ENCODE measurements at regions not wholly inside any gene's neighbourhood (a gene's known extent, or its start where the extent isn't known, plus 50 kb on each side); places are given as distances from the start of the nearest gene placed in this dataset.

GRCh38 chr13:108534728-108535127 lies 94.7 kb upstream of the MYO16 start:
- no peak for DNase-seq

- no peak for DNase-seq
Observed at GRCh38 chr13:108549934-108550333, 79.5 kb upstream of the MYO16 start.

- DNase-seq, result no peak
Observed at GRCh38 chr13:108551674-108552073, 77.7 kb upstream of the MYO16 start.

GRCh38 chr13:108558489-108558888 lies 70.9 kb upstream of the MYO16 start:
- no peak for DNase-seq

GRCh38 chr13:108560093-108560492 lies 69.3 kb upstream of the MYO16 start:
- DNase-seq, result no peak

DNA sequence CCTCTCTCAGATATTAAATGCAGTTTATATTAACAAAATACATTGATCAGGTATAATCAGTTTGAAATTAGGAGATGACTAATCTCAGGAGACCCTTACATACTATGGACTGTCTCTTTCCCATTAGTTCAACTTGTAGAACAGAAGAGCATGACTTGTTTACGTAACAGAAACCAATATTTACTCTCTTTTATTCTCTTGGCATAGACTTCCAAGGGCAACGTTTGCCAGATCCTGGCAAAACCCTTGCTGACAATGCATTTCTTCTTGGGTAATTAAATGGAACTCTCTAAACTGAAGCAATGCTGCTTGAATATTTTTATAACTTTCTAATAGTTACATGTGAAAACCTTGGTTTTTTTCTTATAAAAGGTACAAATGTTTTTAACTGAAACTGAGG lies 68.3 kb upstream of the MYO16 start:
- no peak for DNase-seq

DNA sequence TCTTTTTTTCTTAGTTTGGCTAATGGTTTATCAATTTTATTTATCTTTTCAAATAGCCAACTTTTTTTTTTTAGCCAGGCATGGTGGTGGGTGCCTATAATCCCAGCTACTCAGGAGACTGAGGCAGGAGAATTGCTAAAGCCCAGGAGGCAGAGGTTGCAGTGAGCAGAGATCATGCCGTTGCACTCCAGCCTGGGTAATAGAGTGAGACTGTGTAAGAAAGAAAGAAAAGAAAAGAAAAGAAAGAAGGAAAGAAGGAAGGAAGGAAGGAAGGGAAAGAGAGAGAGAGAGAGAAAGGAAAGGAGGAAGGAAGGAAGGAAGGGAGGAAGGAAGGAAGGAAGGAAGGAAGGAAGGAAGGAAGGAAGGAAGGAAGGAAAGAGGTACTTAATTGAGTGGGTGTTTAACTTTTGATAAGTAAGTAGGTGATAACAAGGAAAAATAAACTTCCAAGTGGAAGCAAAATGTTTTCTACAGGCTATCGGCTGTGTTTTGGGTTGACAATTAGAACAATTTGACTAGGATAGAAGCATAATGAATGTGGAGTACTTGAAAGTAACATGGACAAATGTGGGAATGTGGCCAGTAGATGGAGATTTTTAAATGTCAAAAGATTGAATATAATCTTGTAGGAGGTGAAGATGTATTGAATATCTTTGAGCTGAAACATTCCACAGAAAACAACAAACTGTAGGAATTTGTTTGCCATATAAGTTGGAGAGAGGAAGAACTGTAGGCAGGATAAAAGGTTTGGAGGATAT lies 62.8 kb upstream of the MYO16 start:
- no peak for DNase-seq

GRCh38 chr13:108572782-108573211 lies 56.6 kb upstream of the MYO16 start:
- DNase-seq, result no peak

DNA sequence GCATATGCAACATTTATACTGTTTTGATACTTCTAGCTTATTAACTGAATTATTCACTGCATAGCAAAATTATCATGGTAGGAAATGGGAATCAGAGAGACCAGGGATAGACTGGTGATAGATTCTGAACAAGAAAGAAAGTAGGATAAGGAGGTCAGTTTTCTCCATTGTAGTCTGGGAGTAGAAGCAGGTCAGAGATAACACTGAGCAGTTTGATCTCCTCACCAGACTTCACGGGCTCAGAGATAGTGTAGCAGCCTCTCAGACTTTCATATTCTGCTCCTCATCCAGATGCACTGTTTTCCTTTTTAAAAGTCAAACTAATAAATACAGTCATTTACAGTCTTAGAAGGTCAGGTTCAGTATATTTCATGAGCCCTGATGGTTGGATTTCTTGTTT lies 56.0 kb upstream of the MYO16 start:
- no peak for DNase-seq

DNA sequence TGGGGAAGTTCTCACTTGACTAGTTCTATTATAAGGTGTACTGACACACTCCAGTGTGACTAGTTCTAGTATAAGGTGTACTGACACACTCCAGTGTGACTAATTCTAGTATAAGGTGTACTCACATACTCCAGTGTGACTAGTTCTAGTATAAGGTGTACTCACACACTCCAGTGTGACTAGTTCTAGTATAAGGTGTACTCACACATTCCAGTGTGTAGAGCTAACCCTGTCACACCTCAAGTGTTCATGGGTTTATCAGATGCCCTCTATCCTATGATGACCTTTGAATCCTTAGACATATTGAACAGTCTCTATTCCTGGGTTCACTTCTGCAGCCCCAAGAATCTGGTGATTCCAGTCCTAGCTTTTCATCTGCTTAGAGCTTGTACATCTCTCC lies 54.6 kb upstream of the MYO16 start:
- no peak for DNase-seq

DNA sequence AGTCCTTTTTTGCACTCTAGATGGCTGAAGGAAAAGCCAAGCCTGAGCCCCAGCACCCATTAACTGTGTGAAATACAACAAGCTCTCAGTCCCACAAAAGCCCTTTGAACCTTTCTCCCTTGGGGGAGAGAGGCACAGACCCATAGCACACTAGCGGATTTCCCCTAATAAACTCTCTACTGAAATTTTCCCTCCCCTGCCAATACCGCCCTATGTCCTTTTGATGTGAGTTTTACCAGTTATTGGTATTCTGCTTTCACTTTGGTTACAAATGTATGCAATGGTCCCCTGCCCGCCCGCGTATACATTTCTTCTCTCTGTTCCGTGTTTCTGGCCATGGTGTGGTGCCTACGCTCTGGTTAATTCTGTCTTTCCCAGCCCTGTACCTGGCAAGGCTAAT lies 54.0 kb upstream of the MYO16 start:
- DNase-seq, result no peak

All from amniotic stem cell (primary cell).